Motor neuron (in vitro differentiated cells): ENCODE measurements at regions not wholly inside any gene's neighbourhood (a gene's known extent, or its start where the extent isn't known, plus 50 kb on each side); places are given as distances from the start of the nearest gene placed in this dataset.

ENCODE experiments used
- ATAC-seq, 8 experiments: fragments of 200-7000 bp; cut with Tn5 transposase; replicated peaks in 6 of 8; 2 replicates each; pipeline ENCODE4 v1.8.0; 2021; ENCODE audit warnings: mild to moderate bottlenecking in 8 of 8, moderate library complexity in 8 of 8
- H3K27ac ChIP-seq, 2 donors: fragments of 250-450 bp; sonication (Bioruptor Pico); 2 replicates each; pipeline ENCODE4 v1.9.0; 2021; ENCODE audit warnings: antibody characterized with exemption in 2 of 2, mild to moderate bottlenecking in 2 of 2, moderate library complexity in 1 of 2
- H3K4me1 ChIP-seq, 2 donors: fragments of 250-450 bp; sonication (Bioruptor Pico); replicated peaks in 1 of 2; 2 replicates each; pipeline ENCODE4 v1.6.1; 2021; ENCODE audit warnings: antibody characterized with exemption in 2 of 2, mild to moderate bottlenecking in 2 of 2, moderate library complexity in 1 of 2
- H3K4me3 ChIP-seq, 5 donors: fragments of 250-450 bp; sonication (Bioruptor Pico); 2 replicates each; pipeline ENCODE4 v1.9.0; 2021; ENCODE audit warnings: antibody characterized with exemption in 5 of 5, mild to moderate bottlenecking in 5 of 5, moderate library complexity in 4 of 5
- WGBS, 10 experiments: fragments of 450-650 bp; shearing (Covaris generic); methylation state at CpG; one replicate each; pipeline ENCODE4 v1.0.0; 2022; 5-methylcytosine and 5-hydroxymethylcytosine counted together
- in situ Hi-C, 9 experiments: fragments of 400-800 bp; cut with MboI; loops; one replicate each; pipeline ENCODE4 v1.15.0; 2021; ENCODE audit warnings: low sequenced_read_pairs in 9 of 9, low pct_unique_long_range_greater_than_20kb in 2 of 9; ENCODE audit not compliant: unreplicated experiment in 9 of 9

GRCh38 chr7:126040114-126041045 is 1110.8 kb upstream of the POT1 start:
- in situ Hi-C loops, result no loop called here
- H3K4me3 ChIP-seq, result no peak overlapping the region
- no peaks in the 10 kb centered on the region for H3K4me1 ChIP-seq
- H3K27ac ChIP-seq, result no peak overlapping the region
- ATAC-seq, result no peak
- 0 to 83% (median 37%) methylated on average over 1 to 4 of the region's 18 CpGs; no CpG with 5 or more reads in 4 of the 10 experiments for WGBS, 10 experiments

DNA sequence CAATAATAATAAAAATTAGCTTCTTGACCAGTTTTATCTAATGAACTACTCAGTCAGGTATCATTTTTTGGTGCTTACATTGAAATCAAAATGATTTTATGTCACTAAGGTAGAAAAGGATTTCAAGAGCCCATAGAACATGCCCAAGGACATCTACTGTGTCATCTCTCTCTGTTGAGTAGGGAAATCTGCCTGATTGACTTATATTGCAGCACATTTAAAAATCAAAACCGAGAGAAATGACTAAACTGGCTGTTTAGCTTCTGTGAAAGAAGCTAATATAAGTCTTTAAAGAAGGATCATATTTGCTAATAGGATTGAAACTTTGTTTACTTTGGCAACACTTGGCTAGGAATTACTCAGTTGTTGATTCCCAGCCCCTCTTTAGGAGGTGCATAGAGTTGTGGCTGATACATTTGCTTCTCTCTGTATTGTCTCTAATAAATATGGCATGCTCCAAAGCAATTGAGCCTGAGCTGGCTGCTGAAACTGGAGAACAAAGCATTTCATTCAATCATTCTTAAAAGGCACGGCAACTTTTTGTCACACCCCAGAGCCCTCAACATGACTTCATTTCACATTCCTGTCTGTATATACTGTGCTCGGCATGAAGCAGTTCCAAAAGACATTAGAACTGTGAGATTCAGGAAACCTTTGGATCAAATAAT is 1096.9 kb upstream of the POT1 start:
- peak in 5 of 8 experiments; percentile 87 to 99 (median 92) for ATAC-seq
- in situ Hi-C loops, result no loop called here

GRCh38 chr7:126022452-126022851 is 1092.8 kb upstream of the POT1 start:
- in situ Hi-C loops, result no loop called here
- Histone ChIP-seq H3K27ac (no peak overlapping the region), H3K4me3 (no peak overlapping the region), H3K4me1 (peaks cover 5 to 9% of the 10 kb centered on the region in 2 donors)
- ATAC-seq, result no peak

More for the DNA sequence above, 1096.9 kb upstream of the POT1 start:
- Histone ChIP-seq H3K27ac (no peak overlapping the region), H3K4me3 (no peak overlapping the region), H3K4me1 (peaks cover 5 to 9% of the 10 kb centered on the region in 2 donors)
- WGBS, 10 experiments, result 0 to 33% (median 8%) methylated on average over 1 to 3 of the region's 3 CpGs; no CpG with 5 or more reads in 1 of the 10 experiments

DNA sequence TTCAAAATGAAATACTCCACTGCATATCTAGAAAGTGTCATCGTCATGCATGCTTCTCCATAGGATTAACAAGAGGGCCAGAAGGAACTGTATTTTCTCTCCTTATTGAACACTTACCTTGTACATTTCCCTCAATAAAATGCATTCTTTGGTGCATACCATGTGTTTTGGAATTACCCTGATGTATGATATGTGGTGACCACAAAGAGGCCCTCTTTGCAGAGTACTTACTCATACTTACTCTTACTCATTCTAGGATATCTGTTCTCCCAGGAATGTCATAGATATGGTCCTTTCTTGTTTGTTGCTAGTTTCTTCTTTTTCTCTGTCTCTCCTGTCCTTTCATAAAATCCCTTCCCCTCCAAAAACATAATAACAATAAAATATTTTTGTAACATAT is 1087.1 kb upstream of the POT1 start:
- in situ Hi-C loops, result no loop called here

DNA sequence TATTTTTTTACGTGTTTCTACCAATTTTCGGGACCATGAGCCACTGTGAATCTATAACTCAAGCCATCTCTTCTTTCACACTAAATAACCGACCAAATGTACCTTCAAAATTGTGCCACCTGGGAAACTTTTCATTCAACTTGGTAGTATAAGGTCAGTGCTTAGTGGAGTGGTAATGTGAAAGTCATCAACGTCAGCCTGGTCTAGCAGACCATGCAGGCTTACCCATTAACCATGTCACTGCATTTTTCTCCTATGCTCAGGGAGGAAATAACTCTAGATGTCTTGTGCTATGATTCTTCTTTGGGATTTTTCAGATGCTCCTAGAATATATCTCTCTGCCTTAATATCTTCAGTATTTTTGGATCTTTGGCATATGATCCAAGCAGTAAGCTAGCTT is 1075.4 kb upstream of the POT1 start:
- ATAC-seq, result no peak
- Histone ChIP-seq H3K4me3 (no peak overlapping the region), H3K27ac (no peak overlapping the region), H3K4me1 (peaks cover 0 to 2% of the 10 kb centered on the region in 2 donors)
- 0 to 88% (median 63%) methylated on average over 1 to 4 of the region's 4 CpGs; no CpG with 5 or more reads in 1 of the 10 experiments for WGBS, 10 experiments
- in situ Hi-C loops, result no loop called here

More for the DNA sequence above, 1087.1 kb upstream of the POT1 start:
- Histone ChIP-seq H3K4me1 (no peaks in the 10 kb centered on the region), H3K27ac (no peak overlapping the region), H3K4me3 (no peak overlapping the region)
- 0 to 100% (median 90%) methylated on average over 1 of the region's 1 CpG; no CpG with 5 or more reads in 7 of the 10 experiments for WGBS, 10 experiments
- ATAC-seq, result no peak

DNA sequence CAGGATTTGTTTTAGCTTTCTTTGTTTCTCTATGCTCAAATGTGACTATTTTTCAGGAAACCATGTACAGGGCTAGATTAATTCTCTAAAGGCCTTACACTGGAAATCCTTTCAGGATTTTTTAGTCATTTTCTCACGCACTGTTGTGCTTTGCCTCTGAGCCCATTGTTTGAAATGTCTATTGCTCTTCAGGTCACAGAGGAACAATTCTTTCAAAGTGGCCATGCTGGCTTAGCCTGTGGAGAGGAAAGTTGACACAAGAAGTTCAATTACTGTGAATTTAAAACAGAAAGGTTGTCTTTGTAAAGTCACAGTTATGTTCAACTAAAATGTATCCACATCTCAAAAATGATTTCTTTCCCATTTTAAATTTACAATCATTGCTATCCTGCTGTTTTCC is 1071.7 kb upstream of the POT1 start:
- Histone ChIP-seq H3K27ac (no peak overlapping the region), H3K4me3 (no peak overlapping the region), H3K4me1 (peaks cover 0 to 2% of the 10 kb centered on the region in 2 donors)
- WGBS, 10 experiments, result 0 to 22% (median 8%) methylated on average over 1 of the region's 1 CpG; no CpG with 5 or more reads in 2 of the 10 experiments
- in situ Hi-C loops, result no loop called here
- peak in 2 of 8 experiments; percentile 13 to 49 for ATAC-seq

DNA sequence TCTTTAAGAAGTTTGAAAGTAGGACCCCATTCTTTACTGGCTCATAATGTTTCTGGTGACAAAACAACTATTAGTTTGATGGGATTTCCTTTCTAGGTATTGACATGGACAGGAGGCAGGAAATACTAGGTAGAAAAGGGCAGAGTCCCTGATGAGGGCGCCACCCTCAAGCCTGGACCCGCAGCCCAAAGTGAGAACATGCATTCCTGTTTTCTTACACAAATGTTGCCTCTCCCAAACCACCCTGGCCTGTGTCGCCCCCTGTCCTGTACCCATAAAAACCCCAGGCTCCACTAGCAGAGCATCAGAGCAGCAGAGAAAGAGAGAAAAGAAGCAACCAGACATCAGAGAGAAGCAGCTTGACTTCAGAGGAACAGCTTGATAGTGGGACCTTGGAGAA is 1055.2 kb upstream of the POT1 start:
- in situ Hi-C loops, result no loop called here
- H3K4me1 ChIP-seq, result no peaks in the 10 kb centered on the region
- no peak for ATAC-seq
- H3K27ac ChIP-seq, result no peak overlapping the region
- no peak overlapping the region for H3K4me3 ChIP-seq
- 13 to 100% (median 90%) methylated on average over 1 to 3 of the region's 3 CpGs; no CpG with 5 or more reads in 4 of the 10 experiments for WGBS, 10 experiments

DNA sequence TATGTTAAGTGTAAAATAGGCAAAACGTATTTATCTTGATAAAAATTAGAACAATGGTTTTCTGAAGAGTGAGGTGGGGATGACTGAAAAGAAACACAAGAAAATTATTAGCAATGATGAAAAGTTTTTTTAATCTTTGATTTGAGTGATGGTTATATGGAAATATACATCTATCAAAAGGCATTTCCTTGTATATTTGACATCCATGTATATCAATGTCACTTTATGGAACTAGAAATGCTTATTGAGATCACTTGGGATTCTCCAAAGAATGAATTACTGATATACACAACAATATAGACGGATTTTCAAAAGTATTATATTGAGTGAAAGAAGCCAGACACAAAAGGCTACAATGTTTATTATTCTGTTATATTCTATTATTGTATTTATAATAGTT is 1042.0 kb upstream of the POT1 start:
- in situ Hi-C loops, result no loop called here
- ATAC-seq, result no peak
- Histone ChIP-seq H3K4me1 (no peaks in the 10 kb centered on the region), H3K4me3 (no peak overlapping the region), H3K27ac (no peak overlapping the region)
- WGBS, 10 experiments, result 0 to 89% (median 79%) methylated on average over 1 to 2 of the region's 2 CpGs; no CpG with 5 or more reads in 1 of the 10 experiments

- Histone ChIP-seq H3K4me3 (no peak overlapping the region), H3K4me1 (no peaks in the 10 kb centered on the region), H3K27ac (no peak overlapping the region)
- WGBS, 10 experiments, result 7 to 100% (median 78%) methylated on average over 1 of the region's 1 CpG; no CpG with 5 or more reads in 1 of the 10 experiments
- ATAC-seq, result no peak
- in situ Hi-C loops, result no loop called here
Measured at GRCh38 chr7:125966278-125967048, 1036.8 kb upstream of the POT1 start.

DNA sequence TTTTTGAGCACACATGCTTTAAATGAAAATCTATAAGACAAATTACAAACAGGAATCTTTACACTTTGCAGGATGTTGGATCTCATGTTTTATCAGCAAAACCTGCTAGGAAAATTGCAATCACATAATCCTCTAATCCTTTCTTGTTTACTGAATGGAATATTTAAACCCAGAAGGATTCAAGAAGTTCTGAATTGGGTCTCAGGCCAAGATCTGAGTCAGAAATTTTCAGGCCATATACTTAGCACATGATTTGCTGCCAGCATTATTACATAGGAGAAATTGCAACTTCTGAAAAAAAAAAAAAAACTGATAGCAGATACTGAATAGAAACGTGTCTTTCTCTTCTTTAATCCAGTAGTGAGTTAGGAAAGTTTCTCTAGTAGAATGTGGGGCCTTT is 1005.3 kb upstream of the POT1 start:
- Histone ChIP-seq H3K4me1 (no peaks in the 10 kb centered on the region), H3K27ac (no peak overlapping the region), H3K4me3 (no peak overlapping the region)
- in situ Hi-C loops, result no loop called here
- ATAC-seq, result no peak
- WGBS, 10 experiments, result 0 to 100% (median 65%) methylated on average over 1 of the region's 1 CpG

DNA sequence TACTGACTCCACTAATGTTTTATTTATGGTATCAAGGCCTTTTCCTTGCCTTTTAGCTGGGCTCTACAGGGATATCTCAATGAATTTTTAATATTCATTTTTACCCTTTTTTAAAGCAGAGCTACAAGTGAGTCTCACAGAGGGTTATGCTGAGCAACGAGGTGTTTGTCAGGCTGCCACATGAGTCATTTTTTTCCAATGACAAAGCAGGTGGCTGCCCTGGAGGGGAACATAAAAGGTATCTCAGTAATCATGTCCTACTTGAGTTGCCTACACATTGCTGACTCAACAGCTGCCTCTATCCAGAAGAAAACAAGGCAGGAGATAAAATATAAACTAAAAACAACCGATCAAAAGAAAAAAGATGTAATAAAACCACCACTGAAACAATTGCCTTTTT is 1004.9 kb upstream of the POT1 start:
- Histone ChIP-seq H3K4me1 (no peaks in the 10 kb centered on the region), H3K4me3 (no peak overlapping the region), H3K27ac (no peak overlapping the region)
- WGBS, 10 experiments, result 0 to 90% (median 52%) methylated on average over 1 to 2 of the region's 2 CpGs; no CpG with 5 or more reads in 1 of the 10 experiments
- in situ Hi-C loops, result no loop called here
- ATAC-seq, result peak in 1 of 8 experiments; percentile 14

DNA sequence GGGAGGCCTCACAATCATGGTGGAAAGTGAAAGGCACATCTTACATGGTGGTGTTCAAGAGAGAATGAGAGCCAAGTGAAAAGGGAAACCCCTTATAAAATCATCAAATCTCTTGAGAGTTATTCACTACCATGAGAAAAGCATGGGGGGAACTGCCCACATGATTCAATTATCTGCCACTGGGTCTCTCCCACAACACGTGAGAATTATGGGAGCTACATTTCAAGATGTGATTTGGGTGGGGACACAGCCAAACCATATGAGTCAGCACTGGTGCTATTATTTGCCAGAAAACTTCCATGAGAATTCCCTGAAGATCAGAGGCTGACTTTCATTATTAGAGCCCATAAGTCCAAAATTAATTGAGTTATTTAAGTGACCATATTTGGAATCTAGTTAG is 1001.2 kb upstream of the POT1 start:
- ATAC-seq, result no peak
- peaks cover 0 to 3% of the 10 kb centered on the region in 2 donors for H3K4me1 ChIP-seq
- H3K4me3 ChIP-seq, result no peak overlapping the region
- in situ Hi-C loops, result no loop called here
- H3K27ac ChIP-seq, result no peak overlapping the region
- 0 to 90% (median 89%) methylated on average over 1 of the region's 1 CpG; no CpG with 5 or more reads in 7 of the 10 experiments for WGBS, 10 experiments

DNA sequence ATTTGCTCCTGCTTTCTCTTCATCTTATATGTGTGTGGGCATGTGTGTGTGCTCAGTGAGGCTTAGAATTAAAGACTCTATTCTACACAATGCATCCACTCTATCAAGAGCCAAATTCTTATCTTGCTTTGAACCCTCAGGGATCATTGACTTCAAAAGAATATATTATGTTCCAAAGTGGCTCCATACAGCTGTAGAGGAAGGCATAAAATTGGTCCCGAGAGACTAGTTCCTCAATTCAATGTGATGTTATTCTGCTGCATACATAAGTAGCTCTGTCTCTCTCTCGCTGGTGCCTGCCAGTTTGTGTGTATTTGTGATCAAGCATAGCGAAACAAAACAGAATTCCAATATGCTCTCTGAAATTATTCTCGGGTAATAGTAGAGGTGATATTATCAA is 997.9 kb upstream of the POT1 start:
- ATAC-seq, result peak in 6 of 8 experiments; percentile 48 to 98 (median 87)
- 0 to 18% (median 6%) methylated on average over 1 to 4 of the region's 4 CpGs; no CpG with 5 or more reads in 1 of the 10 experiments for WGBS, 10 experiments
- H3K4me1 ChIP-seq, result peaks cover 0 to 3% of the 10 kb centered on the region in 2 donors
- H3K27ac ChIP-seq, result no peak overlapping the region
- H3K4me3 ChIP-seq, result no peak overlapping the region
- in situ Hi-C loops, result no loop called here
